ENCODE measurements at regions not wholly inside any gene's neighbourhood (a gene's known extent, or its start where the extent isn't known, plus 50 kb on each side); places are given as distances from the start of the nearest gene placed in this dataset.

GRCh38 chrX:88655460-88655859, 91.6 kb upstream of the CPXCR1 start:
- H3K4me1 ChIP-seq (ENCODE audit: control insufficient read depth, insufficient read depth, low read length): no peaks in the 10 kb centered on the region
- H3K27ac ChIP-seq (ENCODE audit: low read length): no peak overlapping the region
- no peaks in the 10 kb centered on the region for H3K27me3 ChIP-seq (ENCODE audit: control insufficient read depth, insufficient read depth, low read length)
- H3K36me3 ChIP-seq (ENCODE audit: control insufficient read depth, insufficient read depth, low read length): no peaks in the 10 kb centered on the region
- no peaks in the 10 kb centered on the region for H3K9me3 ChIP-seq (ENCODE audit: control insufficient read depth, insufficient read depth, low read length)
- H3K4me3 ChIP-seq (ENCODE audit: low read length): no peak overlapping the region
- no peak for DNase-seq (ENCODE audit: low read depth, low spot score)

- Histone ChIP-seq H3K27me3 (ENCODE audit: control insufficient read depth, insufficient read depth, low read length) (no peaks in the 10 kb centered on the region), H3K9me3 (ENCODE audit: control insufficient read depth, insufficient read depth, low read length) (no peaks in the 10 kb centered on the region), H3K4me1 (ENCODE audit: control insufficient read depth, insufficient read depth, low read length) (no peaks in the 10 kb centered on the region), H3K27ac (ENCODE audit: low read length) (no peak overlapping the region), H3K4me3 (ENCODE audit: low read length) (no peak overlapping the region), H3K36me3 (ENCODE audit: control insufficient read depth, insufficient read depth, low read length) (no peaks in the 10 kb centered on the region)
- WGBS (ENCODE audit: insufficient coverage, insufficient read length): no CpG with 5 or more reads among the region's 1 CpG
- no peak for DNase-seq (ENCODE audit: low read depth, low spot score)
Measured at GRCh38 chrX:88660836-88661235, 86.2 kb upstream of the CPXCR1 start.

- Histone ChIP-seq H3K27ac (ENCODE audit: low read length) (no peak overlapping the region), H3K9me3 (ENCODE audit: control insufficient read depth, insufficient read depth, low read length) (no peaks in the 10 kb centered on the region), H3K27me3 (ENCODE audit: control insufficient read depth, insufficient read depth, low read length) (no peaks in the 10 kb centered on the region), H3K36me3 (ENCODE audit: control insufficient read depth, insufficient read depth, low read length) (no peaks in the 10 kb centered on the region), H3K4me1 (ENCODE audit: control insufficient read depth, insufficient read depth, low read length) (no peaks in the 10 kb centered on the region), H3K4me3 (ENCODE audit: low read length) (no peak overlapping the region)
- WGBS (ENCODE audit: insufficient coverage, insufficient read length): no CpG with 5 or more reads among the region's 4 CpGs
- no peak for DNase-seq (ENCODE audit: low read depth, low spot score)
Measured at GRCh38 chrX:88672261-88672660, 74.8 kb upstream of the CPXCR1 start.

Measured in iPS DF 6.9 (cell line).